Prostate gland (tissue), 2 donors: ENCODE measurements at regions not wholly inside any gene's neighbourhood (a gene's known extent, or its start where the extent isn't known, plus 50 kb on each side); places are given as distances from the start of the nearest gene placed in this dataset.

Source experiments
- CTCF ChIP-seq, 4 experiments: fragments of 200-600 bp in 2 of 4; fragments of 450-650 bp in 2 of 4; sonication (generic) in 2 of 4; IDR thresholded peaks; 1 replicate in 3 of 4; 2 replicates in 1 of 4; pipeline ENCODE4 v1.5.1; 2016 to 2019; ENCODE audit warnings: antibody characterized with exemption in 4 of 4, mild to moderate bottlenecking in 2 of 4, moderate library complexity in 2 of 4
- POLR2A ChIP-seq: fragments of 450-650 bp; IDR thresholded peaks from one replicate; pipeline ENCODE4 v1.6.1; 2016; ENCODE audit warnings: antibody characterized with exemption, mild to moderate bottlenecking
- POLR2AphosphoS5 ChIP-seq: sonication (generic); formaldehyde crosslinking; IDR thresholded peaks from one replicate; pipeline ENCODE4 v1.6.1; 2017; ENCODE audit warnings: antibody characterized with exemption

- TF ChIP-seq CTCF (IDR thresholded peaks at IDR 0.05) (no peak), POLR2AphosphoS5 (no peak), POLR2A (no peak)
Measured at GRCh38 chr4:27115221-27115620, 254.6 kb downstream of the STIM2 start.
